WTC11 (cell line): ENCODE measurements at regions not wholly inside any gene's neighbourhood (a gene's known extent, or its start where the extent isn't known, plus 50 kb on each side); places are given as distances from the start of the nearest gene placed in this dataset.

Experiments used
- ATAC-seq: fragments of 200-7000 bp; cut with Tn5 transposase; 2 replicates; pipeline ENCODE4 v1.10.0; 2021; ENCODE audit warnings: mild to moderate bottlenecking, moderate library complexity
- CTCF ChIA-PET: fragments of 300-600 bp; sonication (Branson Sonifier 250); formaldehyde crosslinking; loops from one replicate; lab custom pipeline; 2021; ENCODE audit warnings: antibody characterized with exemption; lab: Charles Lee
- POLR2A ChIA-PET: fragments of 350-600 bp; sonication (Branson Sonifier 250); formaldehyde crosslinking; loops from one replicate; lab custom pipeline; 2021; ENCODE audit warnings: antibody characterized with exemption; lab: Charles Lee
- DNase-seq: peaks from one replicate; pipeline ENCODE4 v3.0.0; 2021; ENCODE audit warnings: low spot score
- H3K27ac Mint-ChIP-seq: 2 replicates; pipeline ENCODE4 v1.8.0; 2021; ENCODE audit warnings: mixed read lengths
- H3K27me3 Mint-ChIP-seq: 2 replicates; pipeline ENCODE4 v1.8.0; 2021; ENCODE audit warnings: low read depth, mild to moderate bottlenecking, moderate library complexity, mixed read lengths
- H3K36me3 Mint-ChIP-seq: 2 replicates; pipeline ENCODE4 v1.8.0; 2021; ENCODE audit warnings: mixed read lengths
- H3K4me1 Mint-ChIP-seq: 2 replicates; pipeline ENCODE4 v1.8.0; 2022; ENCODE audit warnings: mixed read lengths
- H3K4me3 Mint-ChIP-seq: 2 replicates; pipeline ENCODE4 v1.8.0; 2021; ENCODE audit warnings: mild to moderate bottlenecking, moderate library complexity, mixed read lengths
- H3K9me3 Mint-ChIP-seq: 2 replicates; pipeline ENCODE4 v1.8.0; 2021; ENCODE audit warnings: mixed read lengths
- ATF1 ChIP-seq: sonication (generic); formaldehyde crosslinking; IDR thresholded peaks from 2 replicates; pipeline ENCODE4 v1.8.1; 2023; ENCODE audit warnings: mild to moderate bottlenecking, moderate library complexity, missing genetic modification reagents
- CBFB ChIP-seq: sonication (generic); formaldehyde crosslinking; IDR thresholded peaks from 2 replicates; pipeline ENCODE4 v1.8.1; 2022; ENCODE audit warnings: mild to moderate bottlenecking, low read depth, missing genetic modification reagents
- CTCF ChIP-seq: fragments of 200-600 bp; IDR thresholded peaks from 2 replicates; pipeline ENCODE4 v1.8.0; 2022; ENCODE audit warnings: antibody characterized with exemption
- E2F5 ChIP-seq: sonication (generic); formaldehyde crosslinking; IDR thresholded peaks from 2 replicates; pipeline ENCODE4 v1.8.1; 2022; ENCODE audit warnings: mild to moderate bottlenecking, moderate library complexity, missing genetic modification reagents
- ELF4 ChIP-seq: sonication (generic); formaldehyde crosslinking; IDR thresholded peaks from 2 replicates; pipeline ENCODE4 v1.8.1; 2022; ENCODE audit warnings: low read depth, mild to moderate bottlenecking, moderate library complexity, missing genetic modification reagents
- ESRRA ChIP-seq: sonication (generic); formaldehyde crosslinking; IDR thresholded peaks from 2 replicates; pipeline ENCODE4 v1.8.1; 2022; ENCODE audit warnings: mild to moderate bottlenecking, missing genetic modification reagents, borderline replicate concordance
- ETV6 ChIP-seq: sonication (generic); formaldehyde crosslinking; IDR thresholded peaks from 2 replicates; pipeline ENCODE4 v1.8.1; 2022; ENCODE audit warnings: mild to moderate bottlenecking, missing genetic modification reagents
- FOXP4 ChIP-seq: sonication (generic); formaldehyde crosslinking; IDR thresholded peaks from 2 replicates; pipeline ENCODE4 v1.8.0; 2022; ENCODE audit warnings: mild to moderate bottlenecking, missing genetic modification reagents
- HMGXB4 ChIP-seq: sonication (generic); formaldehyde crosslinking; IDR thresholded peaks from 2 replicates; pipeline ENCODE4 v1.8.1; 2023; ENCODE audit warnings: mild to moderate bottlenecking, moderate library complexity, missing genetic modification reagents
- IRF1 ChIP-seq: sonication (generic); formaldehyde crosslinking; IDR thresholded peaks from 2 replicates; pipeline ENCODE4 v1.8.0; 2023; ENCODE audit warnings: missing genetic modification reagents
- IRF2 ChIP-seq: sonication (generic); formaldehyde crosslinking; IDR thresholded peaks from 2 replicates; pipeline ENCODE4 v1.8.0; 2022; ENCODE audit warnings: low read depth, missing genetic modification reagents, borderline replicate concordance
- KAT7 ChIP-seq: sonication (generic); formaldehyde crosslinking; IDR thresholded peaks from 2 replicates; pipeline ENCODE4 v1.8.1; 2023; ENCODE audit warnings: missing genetic modification reagents, mild to moderate bottlenecking, borderline replicate concordance
- MLX ChIP-seq: sonication (generic); formaldehyde crosslinking; IDR thresholded peaks from 2 replicates; pipeline ENCODE4 v1.8.1; 2023; ENCODE audit warnings: mild to moderate bottlenecking, missing genetic modification reagents, moderate library complexity
- MXD4 ChIP-seq: fragments of 250-450 bp; sonication (Bioruptor Pico); IDR thresholded peaks from 2 replicates; pipeline ENCODE4 v1.8.0; 2021; ENCODE audit warnings: mild to moderate bottlenecking, moderate library complexity, borderline replicate concordance
- NR2C2 ChIP-seq: sonication (generic); formaldehyde crosslinking; IDR thresholded peaks from 2 replicates; pipeline ENCODE4 v1.8.0; 2022; ENCODE audit warnings: mild to moderate bottlenecking, missing genetic modification reagents
- PRRX2 ChIP-seq: fragments of 250-450 bp; sonication (Bioruptor Pico); IDR thresholded peaks from 2 replicates; pipeline ENCODE4 v1.8.0; 2021; ENCODE audit warnings: mild to moderate bottlenecking
- SOX15 ChIP-seq: fragments of 250-450 bp; sonication (Bioruptor Pico); IDR thresholded peaks from 2 replicates; pipeline ENCODE4 v1.9.0; 2021; ENCODE audit warnings: mild to moderate bottlenecking
- TCF7 ChIP-seq: sonication (generic); formaldehyde crosslinking; IDR thresholded peaks from 2 replicates; pipeline ENCODE4 v1.8.0; 2022; ENCODE audit warnings: mild to moderate bottlenecking, low read depth, missing genetic modification reagents, moderate library complexity
- TP53 ChIP-seq: sonication (generic); formaldehyde crosslinking; IDR thresholded peaks from 2 replicates; pipeline ENCODE4 v1.8.1; 2023; ENCODE audit warnings: mild to moderate bottlenecking, missing genetic modification reagents
- ZMAT4 ChIP-seq: fragments of 250-450 bp; sonication (Bioruptor Pico); IDR thresholded peaks from 2 replicates; pipeline ENCODE4 v1.9.0; 2021; ENCODE audit warnings: mild to moderate bottlenecking
- ZNF281 ChIP-seq: sonication (generic); formaldehyde crosslinking; IDR thresholded peaks from 2 replicates; pipeline ENCODE4 v1.8.0; 2023; ENCODE audit warnings: mild to moderate bottlenecking, missing genetic modification reagents
- ZNF512 ChIP-seq: sonication (generic); formaldehyde crosslinking; IDR thresholded peaks from 2 replicates; pipeline ENCODE4 v1.8.1; 2022; ENCODE audit warnings: missing genetic modification reagents, borderline replicate concordance

GRCh38 chr2:57869758-57870344 is 176.8 kb upstream of the VRK2 start:
- no peaks in the 10 kb centered on the region for H3K4me1 Mint-ChIP-seq
- no peak for TF ChIP-seq ATF1 (CRISPR knock-in tag)
- no peak for TF ChIP-seq TP53 (CRISPR knock-in tag)
- no peak for TF ChIP-seq NR2C2 (CRISPR knock-in tag)
- no peak for TF ChIP-seq SOX15 (CRISPR knock-in tag)
- TF ChIP-seq MXD4 (CRISPR knock-in tag): no peak
- no peak for TF ChIP-seq ZNF512 (CRISPR knock-in tag)
- TF ChIP-seq FOXP4 (CRISPR knock-in tag): no peak
- TF ChIP-seq, all 79 proteins: peak for 0
- no peak overlapping the region for H3K4me3 Mint-ChIP-seq
- H3K9me3 Mint-ChIP-seq: no peaks in the 10 kb centered on the region
- DNase-seq (no peak), ATAC-seq (no peak)
- POLR2A ChIA-PET: no interaction called here
- no peak overlapping the region for H3K27ac Mint-ChIP-seq
- no peaks in the 10 kb centered on the region for H3K27me3 Mint-ChIP-seq
- H3K36me3 Mint-ChIP-seq: no peaks in the 10 kb centered on the region
- CTCF ChIA-PET: no interaction called here

GRCh38 chr2:57876313-57876712 is 170.3 kb upstream of the VRK2 start:
- no peak overlapping the region for H3K27ac Mint-ChIP-seq
- no peaks in the 10 kb centered on the region for H3K9me3 Mint-ChIP-seq
- ChIA-PET CTCF (no interaction called here), POLR2A (no interaction called here)
- H3K4me3 Mint-ChIP-seq: no peak overlapping the region
- H3K36me3 Mint-ChIP-seq: no peaks in the 10 kb centered on the region
- DNase-seq (no peak), ATAC-seq (no peak)
- TF ChIP-seq CTCF (no peak), ETV6 (CRISPR knock-in tag) (no peak), TCF7 (CRISPR knock-in tag) (no peak), CBFB (CRISPR knock-in tag) (no peak), IRF1 (CRISPR knock-in tag) (no peak), KAT7 (CRISPR knock-in tag) (no peak), HMGXB4 (CRISPR knock-in tag) (no peak), ELF4 (no peak), ESRRA (CRISPR knock-in tag) (no peak), IRF2 (CRISPR knock-in tag) (no peak), E2F5 (CRISPR knock-in tag) (no peak), ZNF281 (CRISPR knock-in tag) (no peak), MLX (CRISPR knock-in tag) (no peak), ZMAT4 (CRISPR knock-in tag) (no peak), PRRX2 (CRISPR knock-in tag) (no peak)
- peaks cover 6% of the 10 kb centered on the region for H3K4me1 Mint-ChIP-seq
- no peaks in the 10 kb centered on the region for H3K27me3 Mint-ChIP-seq
